MM.1S (cell line): ENCODE measurements at regions not wholly inside any gene's neighbourhood (a gene's known extent, or its start where the extent isn't known, plus 50 kb on each side); places are given as distances from the start of the nearest gene placed in this dataset.

ENCODE experiments used
- DNase-seq: peaks from one replicate; pipeline ENCODE4 v3.0.0-alpha.2; 2015
- H2AFZ ChIP-seq: fragments of 300-600 bp; sonication (generic); 2 replicates; pipeline ENCODE4 v1.6.0; 2016; ENCODE audit warnings: antibody characterized with exemption, low read length
- H3F3A ChIP-seq: fragments of 300-600 bp; sonication (generic); 2 replicates; pipeline ENCODE4 v1.6.1; 2016; ENCODE audit warnings: mild to moderate bottlenecking, antibody characterized with exemption, low read length, moderate library complexity, mixed read lengths; ENCODE audit not compliant: insufficient read depth
- H3K27ac ChIP-seq: fragments of 300-600 bp; sonication (generic); 2 replicates; pipeline ENCODE4 v1.5.1; 2016; ENCODE audit warnings: mild to moderate bottlenecking, low read length
- H3K27me3 ChIP-seq: fragments of 300-600 bp; sonication (generic); replicated peaks from 2 replicates; pipeline ENCODE4 v1.6.0; 2016; ENCODE audit warnings: low read length; ENCODE audit not compliant: insufficient read depth
- H3K36me3 ChIP-seq: fragments of 300-600 bp; sonication (generic); replicated peaks from 2 replicates; pipeline ENCODE4 v1.6.1; 2016; ENCODE audit warnings: mild to moderate bottlenecking, low read length, mixed read lengths; ENCODE audit not compliant: insufficient read depth
- H3K4me1 ChIP-seq: fragments of 300-600 bp; sonication (generic); 2 replicates; pipeline ENCODE4 v1.6.1; 2016; ENCODE audit warnings: low read length, mixed read lengths
- H3K4me2 ChIP-seq: fragments of 300-600 bp; sonication (generic); 2 replicates; pipeline ENCODE4 v1.6.0; 2016; ENCODE audit warnings: low read depth, low read length
- H3K4me3 ChIP-seq: fragments of 300-600 bp; sonication (generic); 2 replicates; pipeline ENCODE4 v1.5.1; 2016; ENCODE audit warnings: low read length, mixed read lengths
- H3K79me2 ChIP-seq: fragments of 300-600 bp; sonication (generic); 2 replicates; pipeline ENCODE4 v1.6.1; 2016; ENCODE audit warnings: mixed run types, low read length, mixed read lengths
- H3K9ac ChIP-seq: fragments of 300-600 bp; sonication (generic); 2 replicates; pipeline ENCODE4 v1.6.1; 2016; ENCODE audit warnings: low read length, mixed read lengths
- H3K9me2 ChIP-seq: fragments of 300-600 bp; sonication (generic); replicated peaks from 2 replicates; pipeline ENCODE4 v1.6.1; 2016; ENCODE audit warnings: mild to moderate bottlenecking, low read length, mixed read lengths; ENCODE audit not compliant: insufficient read depth
- H3K9me3 ChIP-seq: fragments of 300-600 bp; sonication (generic); replicated peaks from 2 replicates; pipeline ENCODE4 v1.6.1; 2016; ENCODE audit warnings: mild to moderate bottlenecking, low read length, mixed read lengths; ENCODE audit not compliant: insufficient read depth
- H4K20me1 ChIP-seq: fragments of 300-600 bp; sonication (generic); 2 replicates; pipeline ENCODE4 v1.6.1; 2016; ENCODE audit warnings: mild to moderate bottlenecking, low read length, moderate library complexity, mixed read lengths; ENCODE audit not compliant: insufficient read depth
- EZH2 ChIP-seq: fragments of 300-600 bp; sonication (generic); optimal IDR thresholded peaks from 2 replicates; pipeline ENCODE3; 2017; ENCODE audit warnings: low read depth, mild to moderate bottlenecking, antibody characterized with exemption, low read length, mixed read lengths
- EZH2phosphoT487 ChIP-seq: fragments of 300-600 bp; sonication (generic); IDR thresholded peaks from 2 replicates; pipeline ENCODE4 v1.6.1; 2018; ENCODE audit warnings: antibody characterized with exemption, low read length
- TF ChIP-seq, protein P1 (sequence below): fragments of 300-600 bp; sonication (generic); IDR thresholded peaks from 2 replicates; pipeline ENCODE4 v1.5.1; 2016; ENCODE audit warnings: antibody characterized with exemption, low read length, mixed read lengths

DNA sequence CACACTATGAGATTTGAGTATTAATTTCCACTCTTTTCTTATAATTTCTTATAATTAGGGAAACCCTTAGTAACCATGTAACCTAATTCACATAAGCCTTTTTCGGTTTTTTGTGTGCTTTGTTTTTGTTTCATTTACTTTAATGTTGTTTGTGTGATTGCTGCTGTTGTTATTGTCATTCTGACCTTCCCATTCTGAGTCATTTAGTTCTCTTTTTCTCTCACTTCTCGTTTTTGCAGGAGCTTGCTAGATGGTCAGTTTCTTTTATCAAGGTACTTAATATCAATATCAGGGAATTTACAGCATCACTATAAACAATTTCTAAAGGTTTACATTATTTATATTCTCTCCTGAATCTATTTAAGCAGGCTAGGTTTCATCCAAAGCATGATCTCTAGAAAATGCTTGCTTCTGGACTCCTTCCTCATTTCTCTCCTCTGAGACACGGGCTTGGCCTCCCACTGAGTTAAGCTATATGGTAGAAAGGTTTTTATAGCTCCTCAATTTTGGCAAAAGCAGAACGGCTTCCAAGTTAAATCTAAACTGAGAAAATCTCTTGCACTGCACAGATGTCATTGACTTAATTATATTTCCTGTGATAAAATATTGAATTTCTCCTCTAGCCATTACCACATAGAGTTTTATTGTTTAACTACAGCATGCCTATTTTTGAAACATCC, 534.2 kb downstream of the NSUN3 start:
- Histone ChIP-seq H3K9ac (no peak overlapping the region), H3K9me3 (no peaks in the 10 kb centered on the region), H3K79me2 (no peaks in the 10 kb centered on the region), H3K4me2 (no peak overlapping the region), H3K9me2 (no peaks in the 10 kb centered on the region), H2AFZ (no peak overlapping the region), H3K36me3 (no peaks in the 10 kb centered on the region), H3F3A (no peaks in the 10 kb centered on the region), H3K4me3 (no peak overlapping the region), H3K4me1 (no peaks in the 10 kb centered on the region), H4K20me1 (no peaks in the 10 kb centered on the region), H3K27ac (no peak overlapping the region), H3K27me3 (no peaks in the 10 kb centered on the region)
- no peak for DNase-seq
- no peak for TF ChIP-seq EZH2
- TF ChIP-seq, protein P1, sequence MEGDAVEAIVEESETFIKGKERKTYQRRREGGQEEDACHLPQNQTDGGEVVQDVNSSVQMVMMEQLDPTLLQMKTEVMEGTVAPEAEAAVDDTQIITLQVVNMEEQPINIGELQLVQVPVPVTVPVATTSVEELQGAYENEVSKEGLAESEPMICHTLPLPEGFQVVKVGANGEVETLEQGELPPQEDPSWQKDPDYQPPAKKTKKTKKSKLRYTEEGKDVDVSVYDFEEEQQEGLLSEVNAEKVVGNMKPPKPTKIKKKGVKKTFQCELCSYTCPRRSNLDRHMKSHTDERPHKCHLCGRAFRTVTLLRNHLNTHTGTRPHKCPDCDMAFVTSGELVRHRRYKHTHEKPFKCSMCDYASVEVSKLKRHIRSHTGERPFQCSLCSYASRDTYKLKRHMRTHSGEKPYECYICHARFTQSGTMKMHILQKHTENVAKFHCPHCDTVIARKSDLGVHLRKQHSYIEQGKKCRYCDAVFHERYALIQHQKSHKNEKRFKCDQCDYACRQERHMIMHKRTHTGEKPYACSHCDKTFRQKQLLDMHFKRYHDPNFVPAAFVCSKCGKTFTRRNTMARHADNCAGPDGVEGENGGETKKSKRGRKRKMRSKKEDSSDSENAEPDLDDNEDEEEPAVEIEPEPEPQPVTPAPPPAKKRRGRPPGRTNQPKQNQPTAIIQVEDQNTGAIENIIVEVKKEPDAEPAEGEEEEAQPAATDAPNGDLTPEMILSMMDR, result no peak
- no peak for TF ChIP-seq EZH2phosphoT487

DNA sequence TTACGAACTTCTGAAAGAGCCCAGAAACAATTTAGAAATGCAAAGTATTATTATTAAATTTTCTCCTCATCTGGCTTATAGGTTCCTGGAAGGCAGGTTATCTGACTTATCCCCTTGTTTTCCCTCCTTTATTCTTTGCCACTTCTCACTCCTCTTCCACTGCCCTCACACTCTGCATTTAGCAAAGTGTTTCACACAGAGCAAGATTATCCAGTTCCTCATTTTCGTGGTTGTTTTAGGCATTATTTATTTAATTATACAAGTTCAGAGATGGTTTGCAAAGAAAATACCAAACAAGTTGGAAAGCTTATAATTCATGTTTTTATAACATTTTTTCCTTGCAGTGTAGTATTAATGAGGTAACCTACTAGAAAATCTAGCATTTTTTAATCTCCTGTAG, 544.9 kb downstream of the NSUN3 start:
- TF ChIP-seq, protein P1, result no peak
- TF ChIP-seq EZH2phosphoT487, result no peak
- no peak for TF ChIP-seq EZH2
- H3K36me3 ChIP-seq, result no peaks in the 10 kb centered on the region
- no peaks in the 10 kb centered on the region for H3K79me2 ChIP-seq
- no peaks in the 10 kb centered on the region for H3K4me1 ChIP-seq
- no peaks in the 10 kb centered on the region for H3F3A ChIP-seq
- H3K4me2 ChIP-seq, result no peak overlapping the region
- no peak for DNase-seq
- H2AFZ ChIP-seq, result no peak overlapping the region
- no peak overlapping the region for H3K9ac ChIP-seq
- H3K9me2 ChIP-seq, result no peaks in the 10 kb centered on the region
- no peak overlapping the region for H3K27ac ChIP-seq
- no peaks in the 10 kb centered on the region for H3K27me3 ChIP-seq
- no peak overlapping the region for H3K4me3 ChIP-seq
- no peaks in the 10 kb centered on the region for H4K20me1 ChIP-seq
- H3K9me3 ChIP-seq, result no peaks in the 10 kb centered on the region

DNA sequence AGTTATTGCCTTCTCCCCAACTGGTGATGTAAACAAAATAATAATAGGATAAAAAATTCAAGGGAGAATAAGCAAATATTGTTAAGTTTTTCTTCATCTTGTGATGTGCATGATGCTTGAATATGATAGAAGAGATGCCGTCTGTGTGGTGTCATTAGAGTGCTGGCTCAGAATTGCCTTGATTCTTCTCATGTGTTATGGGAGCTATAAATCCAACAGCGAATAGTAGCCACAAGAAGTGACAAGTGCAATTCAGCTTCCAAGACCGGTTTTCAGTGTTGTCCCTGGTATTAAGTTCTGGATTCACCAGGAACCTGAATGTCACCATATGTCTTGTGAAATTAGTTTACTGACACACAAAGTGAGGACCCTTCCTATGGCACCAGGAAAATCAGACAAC, 547.0 kb downstream of the NSUN3 start:
- Histone ChIP-seq H3K4me3 (no peak overlapping the region), H3K9me2 (no peaks in the 10 kb centered on the region), H3F3A (no peaks in the 10 kb centered on the region), H3K79me2 (no peaks in the 10 kb centered on the region), H3K9ac (no peak overlapping the region), H3K4me2 (no peak overlapping the region), H4K20me1 (no peaks in the 10 kb centered on the region), H3K36me3 (no peaks in the 10 kb centered on the region), H2AFZ (no peak overlapping the region), H3K9me3 (no peaks in the 10 kb centered on the region), H3K4me1 (no peaks in the 10 kb centered on the region), H3K27me3 (no peaks in the 10 kb centered on the region), H3K27ac (no peak overlapping the region)
- TF ChIP-seq, protein P1, result no peak
- TF ChIP-seq EZH2phosphoT487 (no peak), EZH2 (no peak)
- DNase-seq, result no peak
